Muscle layer of colon (tissue), 2 donors: ENCODE measurements at regions not wholly inside any gene's neighbourhood (a gene's known extent, or its start where the extent isn't known, plus 50 kb on each side); places are given as distances from the start of the nearest gene placed in this dataset.

Source experiments
- H3K27ac ChIP-seq: one replicate; pipeline ENCODE4 v1.7.0; 2013; ENCODE audit warnings: low read depth, mild to moderate bottlenecking, low read length, moderate library complexity
- H3K27me3 ChIP-seq, 2 donors: one replicate each; pipeline ENCODE4 v1.7.0; 2013; ENCODE audit warnings: low read length in 2 of 2, mild to moderate bottlenecking in 2 of 2; ENCODE audit not compliant: insufficient read depth in 2 of 2, control insufficient read depth in 1 of 2
- H3K36me3 ChIP-seq: one replicate; pipeline ENCODE4 v1.7.0; 2013; ENCODE audit warnings: mild to moderate bottlenecking, low read length; ENCODE audit not compliant: insufficient read depth
- H3K4me1 ChIP-seq: one replicate; pipeline ENCODE4 v1.7.0; 2013; ENCODE audit warnings: mild to moderate bottlenecking, low read length; ENCODE audit not compliant: insufficient read depth
- H3K4me3 ChIP-seq, 2 donors: one replicate each; pipeline ENCODE4 v1.7.0; 2013; ENCODE audit warnings: low read length in 2 of 2, low read depth in 1 of 2, mild to moderate bottlenecking in 1 of 2, moderate library complexity in 1 of 2
- H3K9ac ChIP-seq: one replicate; pipeline ENCODE4 v1.7.0; 2013; ENCODE audit warnings: low read length
- H3K9me3 ChIP-seq: one replicate; pipeline ENCODE4 v1.7.0; 2013; ENCODE audit warnings: mild to moderate bottlenecking, low read length
- donor health status: abdominal sarcoma.
- donor health status: Adenocarcinoma of cecum.

GRCh38 chr13:105758918-105759860 is 776.3 kb downstream of the EFNB2 start:
- Histone ChIP-seq H3K9me3 (no peaks in the 10 kb centered on the region), H3K9ac (no peak overlapping the region), H3K4me3 (no peak overlapping the region), H3K36me3 (no peaks in the 10 kb centered on the region), H3K27ac (no peak overlapping the region), H3K4me1 (no peaks in the 10 kb centered on the region), H3K27me3 (no peaks in the 10 kb centered on the region)

- H3K4me3 ChIP-seq, result no peak overlapping the region
Observed at GRCh38 chr13:105740739-105741138, 794.7 kb downstream of the EFNB2 start.

GRCh38 chr13:105737688-105738087 is 797.8 kb downstream of the EFNB2 start:
- no peak overlapping the region for H3K27ac ChIP-seq

More at GRCh38 chr13:105740739-105741138, 794.7 kb downstream of the EFNB2 start:
- Histone ChIP-seq H3K4me1 (no peaks in the 10 kb centered on the region), H3K9ac (no peak overlapping the region), H3K27ac (no peak overlapping the region), H3K36me3 (no peaks in the 10 kb centered on the region), H3K27me3 (no peaks in the 10 kb centered on the region), H3K9me3 (no peaks in the 10 kb centered on the region)

DNA sequence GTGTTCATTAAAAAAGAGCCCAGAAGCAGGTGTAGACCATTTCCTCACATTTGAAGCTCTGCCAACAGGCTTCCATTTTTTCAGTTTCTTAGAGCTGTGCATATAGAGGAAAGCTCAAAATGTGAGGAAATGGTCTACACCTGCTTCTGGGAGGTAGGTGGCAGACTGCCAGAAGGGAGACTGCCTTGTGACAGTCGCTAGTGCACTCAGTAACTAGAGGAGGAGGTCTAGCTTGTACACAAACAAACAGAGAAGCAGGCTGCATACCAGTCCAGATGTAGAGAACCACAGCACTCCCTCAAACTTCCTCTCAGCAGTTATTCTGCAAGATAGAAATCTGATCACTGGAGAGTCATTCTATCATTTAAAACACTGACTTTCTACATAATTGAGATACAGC is 800.2 kb downstream of the EFNB2 start:
- no peaks in the 10 kb centered on the region for H3K27me3 ChIP-seq
- H3K9me3 ChIP-seq, result no peaks in the 10 kb centered on the region
- no peaks in the 10 kb centered on the region for H3K36me3 ChIP-seq
- no peaks in the 10 kb centered on the region for H3K4me1 ChIP-seq
- H3K4me3 ChIP-seq, result no peak overlapping the region
- no peak overlapping the region for H3K9ac ChIP-seq
- no peak overlapping the region for H3K27ac ChIP-seq

More at GRCh38 chr13:105737688-105738087, 797.8 kb downstream of the EFNB2 start:
- H3K36me3 ChIP-seq, result no peaks in the 10 kb centered on the region
- no peaks in the 10 kb centered on the region for H3K4me1 ChIP-seq
- no peaks in the 10 kb centered on the region for H3K27me3 ChIP-seq
- no peak overlapping the region for H3K4me3 ChIP-seq
- no peaks in the 10 kb centered on the region for H3K9me3 ChIP-seq
- no peak overlapping the region for H3K9ac ChIP-seq

GRCh38 chr13:105732806-105733529 is 802.5 kb downstream of the EFNB2 start:
- H3K27ac ChIP-seq, result no peak overlapping the region
- H3K9me3 ChIP-seq, result no peaks in the 10 kb centered on the region
- H3K36me3 ChIP-seq, result no peaks in the 10 kb centered on the region
- no peak overlapping the region for H3K4me3 ChIP-seq
- no peaks in the 10 kb centered on the region for H3K27me3 ChIP-seq
- no peak overlapping the region for H3K9ac ChIP-seq
- H3K4me1 ChIP-seq, result no peaks in the 10 kb centered on the region

DNA sequence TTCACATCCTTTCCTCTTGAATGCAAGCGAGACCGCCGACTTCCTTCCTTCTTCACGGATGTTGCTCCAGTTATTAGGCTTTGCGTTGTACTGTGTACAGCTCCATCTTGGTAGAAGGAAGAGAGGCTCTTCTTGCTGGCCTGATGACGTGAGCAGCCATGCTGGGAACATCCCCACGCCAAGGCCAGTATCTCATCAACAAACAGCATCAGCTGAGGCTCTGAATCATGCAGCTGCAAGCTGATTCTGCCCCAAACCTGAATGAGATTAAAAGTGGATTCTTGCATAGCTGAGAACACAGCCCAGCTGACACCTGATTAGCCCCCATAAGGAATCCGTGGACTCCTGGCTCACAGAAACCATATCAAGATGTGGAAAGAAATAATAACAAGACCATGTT is 809.6 kb downstream of the EFNB2 start:
- no peaks in the 10 kb centered on the region for H3K36me3 ChIP-seq
- H3K9ac ChIP-seq, result no peak overlapping the region
- H3K27ac ChIP-seq, result no peak overlapping the region
- no peaks in the 10 kb centered on the region for H3K4me1 ChIP-seq
- no peaks in the 10 kb centered on the region for H3K27me3 ChIP-seq
- H3K9me3 ChIP-seq, result no peaks in the 10 kb centered on the region
- H3K4me3 ChIP-seq, result no peak overlapping the region

GRCh38 chr13:105721016-105721415 is 814.4 kb downstream of the EFNB2 start:
- H3K9ac ChIP-seq, result no peak overlapping the region
- no peak overlapping the region for H3K4me3 ChIP-seq
- H3K27me3 ChIP-seq, result no peaks in the 10 kb centered on the region
- H3K4me1 ChIP-seq, result no peaks in the 10 kb centered on the region
- H3K9me3 ChIP-seq, result no peaks in the 10 kb centered on the region
- H3K36me3 ChIP-seq, result no peaks in the 10 kb centered on the region
- H3K27ac ChIP-seq, result no peak overlapping the region

- no peaks in the 10 kb centered on the region for H3K36me3 ChIP-seq
- no peak overlapping the region for H3K4me3 ChIP-seq
- H3K27me3 ChIP-seq, result no peaks in the 10 kb centered on the region
- H3K9ac ChIP-seq, result no peak overlapping the region
- no peak overlapping the region for H3K27ac ChIP-seq
- H3K4me1 ChIP-seq, result no peaks in the 10 kb centered on the region
- no peaks in the 10 kb centered on the region for H3K9me3 ChIP-seq
Observed at GRCh38 chr13:105719859-105720258, 815.6 kb downstream of the EFNB2 start.

- Histone ChIP-seq H3K9me3 (no peaks in the 10 kb centered on the region), H3K36me3 (no peaks in the 10 kb centered on the region), H3K9ac (no peak overlapping the region), H3K27me3 (no peaks in the 10 kb centered on the region), H3K27ac (no peak overlapping the region), H3K4me3 (no peak overlapping the region), H3K4me1 (no peaks in the 10 kb centered on the region)
Observed at GRCh38 chr13:105709181-105709580, 826.3 kb downstream of the EFNB2 start.

DNA sequence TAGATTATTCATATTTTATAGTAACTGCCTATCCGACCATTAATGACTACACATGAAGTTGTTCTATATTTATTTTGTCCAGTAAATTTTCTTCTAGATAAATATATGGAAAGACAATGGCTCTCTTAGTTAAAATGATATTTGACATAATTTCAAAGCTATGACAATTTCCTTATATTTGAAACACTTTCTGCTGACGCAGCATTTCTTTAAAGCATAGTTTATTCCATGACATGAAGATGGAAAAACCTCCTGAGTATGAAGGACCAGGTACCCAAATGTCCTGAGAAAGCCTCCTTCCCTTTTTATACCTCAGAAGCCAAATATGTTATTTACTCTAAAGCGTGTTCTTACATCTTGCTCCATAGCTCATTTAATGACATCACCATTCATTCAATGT is 831.6 kb downstream of the EFNB2 start:
- H3K4me1 ChIP-seq, result no peaks in the 10 kb centered on the region
- no peak overlapping the region for H3K27ac ChIP-seq
- no peaks in the 10 kb centered on the region for H3K9me3 ChIP-seq
- no peak overlapping the region for H3K4me3 ChIP-seq
- no peaks in the 10 kb centered on the region for H3K27me3 ChIP-seq
- no peak overlapping the region for H3K9ac ChIP-seq
- no peaks in the 10 kb centered on the region for H3K36me3 ChIP-seq

GRCh38 chr13:105702441-105702840 is 833.0 kb downstream of the EFNB2 start:
- H3K27me3 ChIP-seq, result no peaks in the 10 kb centered on the region
- no peaks in the 10 kb centered on the region for H3K36me3 ChIP-seq
- no peaks in the 10 kb centered on the region for H3K4me1 ChIP-seq
- no peak overlapping the region for H3K4me3 ChIP-seq
- H3K27ac ChIP-seq, result no peak overlapping the region
- H3K9ac ChIP-seq, result no peak overlapping the region
- no peaks in the 10 kb centered on the region for H3K9me3 ChIP-seq
